HEK293 (cell line): ENCODE measurements at regions not wholly inside any gene's neighbourhood (a gene's known extent, or its start where the extent isn't known, plus 50 kb on each side); places are given as distances from the start of the nearest gene placed in this dataset.

ENCODE experiments used
- CTCF ChIA-PET: fragments of 350-600 bp; formaldehyde crosslinking; extraction: SDS; loops from one replicate; lab custom pipeline; 2021; ENCODE audit warnings: antibody characterized with exemption; lab: Yijun Ruan, JAX
- POLR2A ChIA-PET: fragments of 300-600 bp; formaldehyde crosslinking; extraction: SDS; loops from one replicate; lab custom pipeline; 2020; ENCODE audit warnings: antibody characterized with exemption, inconsistent platforms; lab: Yijun Ruan, JAX
- H3K27ac ChIP-seq: fragments of 200-500 bp; sonication (Bioruptor generic); 2 replicates; pipeline ENCODE4 v1.5.1; 2014; ENCODE audit warnings: low read depth, low read length, control low read depth, inconsistent platforms; ENCODE audit errors: extremely low read depth
- H3K36me3 ChIP-seq, 2 experiments: fragments of 200-500 bp in 1 of 2; sonication (Bioruptor generic) in 1 of 2; 1 replicate in 1 of 2; 2 replicates in 1 of 2; pipeline ENCODE4 v1.5.1; 2014 to 2017; ENCODE audit warnings: inconsistent platforms in 2 of 2, low read length in 2 of 2; ENCODE audit not compliant: control insufficient read depth in 2 of 2, insufficient read depth in 1 of 2
- H3K4me1 ChIP-seq: fragments of 200-500 bp; sonication (Bioruptor generic); 2 replicates; pipeline ENCODE4 v1.5.1; 2014; ENCODE audit warnings: mild to moderate bottlenecking, low read length, inconsistent platforms; ENCODE audit not compliant: control insufficient read depth, insufficient read depth
- H3K4me3 ChIP-seq: 2 replicates; pipeline ENCODE4 v1.5.1; 2011; ENCODE audit warnings: low read depth, mild to moderate bottlenecking, control low read depth, low read length, moderate library complexity
- H3K9me3 ChIP-seq: fragments of 200-500 bp; sonication (Bioruptor generic); 2 replicates; pipeline ENCODE4 v1.5.1; 2014; ENCODE audit warnings: low read depth, low read length, inconsistent platforms; ENCODE audit not compliant: control insufficient read depth, insufficient read depth
- ATF2 ChIP-seq: fragments of 450-650 bp; formaldehyde crosslinking; IDR thresholded peaks from 2 replicates; pipeline ENCODE4 v1.5.1; 2016; ENCODE audit warnings: missing biosample characterization, missing genetic modification characterization, low read depth
- CTCF ChIP-seq: fragments of 450-650 bp; formaldehyde crosslinking; IDR thresholded peaks from 2 replicates; pipeline ENCODE4 v1.5.1; 2016; ENCODE audit warnings: missing biosample characterization, missing genetic modification characterization
- EGR2 ChIP-seq: fragments of 450-650 bp; formaldehyde crosslinking; IDR thresholded peaks from 2 replicates; pipeline ENCODE4 v1.5.1; 2016; ENCODE audit warnings: low read depth, missing biosample characterization, missing genetic modification characterization
- HIC1 ChIP-seq: fragments of 450-650 bp; formaldehyde crosslinking; IDR thresholded peaks from 2 replicates; pipeline ENCODE4 v1.5.1; 2016; ENCODE audit warnings: missing biosample characterization, missing genetic modification characterization
- HOXA7 ChIP-seq: sonication (generic); formaldehyde crosslinking; IDR thresholded peaks from 2 replicates; pipeline ENCODE4 v1.8.1; 2022; ENCODE audit warnings: missing genetic modification reagents, borderline replicate concordance
- PBX3 ChIP-seq: sonication (generic); formaldehyde crosslinking; IDR thresholded peaks from 2 replicates; pipeline ENCODE4 v1.8.1; 2022; ENCODE audit warnings: mild to moderate bottlenecking, moderate library complexity, missing genetic modification reagents
- ZBTB21 ChIP-seq: fragments of 450-650 bp; formaldehyde crosslinking; IDR thresholded peaks from 2 replicates; pipeline ENCODE4 v1.5.1; 2017; ENCODE audit warnings: missing biosample characterization, missing genetic modification characterization
- ZBTB49 ChIP-seq: fragments of 450-650 bp; formaldehyde crosslinking; IDR thresholded peaks from 2 replicates; pipeline ENCODE4 v1.5.1; 2016; ENCODE audit warnings: missing biosample characterization, missing genetic modification characterization, low read depth
- ZNF114 ChIP-seq: fragments of 450-650 bp; formaldehyde crosslinking; IDR thresholded peaks from 2 replicates; pipeline ENCODE4 v1.5.0; 2017; ENCODE audit warnings: missing biosample characterization, missing genetic modification characterization
- ZNF248 ChIP-seq: fragments of 450-650 bp; formaldehyde crosslinking; IDR thresholded peaks from 2 replicates; pipeline ENCODE4 v1.5.1; 2017; ENCODE audit warnings: missing biosample characterization, missing genetic modification characterization
- ZNF302 ChIP-seq: fragments of 450-650 bp; formaldehyde crosslinking; IDR thresholded peaks from 2 replicates; pipeline ENCODE4 v1.5.1; 2016; ENCODE audit warnings: missing biosample characterization, missing genetic modification characterization, low read depth
- ZNF426 ChIP-seq: fragments of 450-650 bp; formaldehyde crosslinking; IDR thresholded peaks from 2 replicates; pipeline ENCODE4 v1.5.1; 2017; ENCODE audit warnings: missing biosample characterization, missing genetic modification characterization, mild to moderate bottlenecking, inconsistent platforms, moderate library complexity
- ZNF473 ChIP-seq: fragments of 450-650 bp; formaldehyde crosslinking; IDR thresholded peaks from 2 replicates; pipeline ENCODE4 v1.5.1; 2017; ENCODE audit warnings: missing biosample characterization, missing genetic modification characterization
- ZNF596 ChIP-seq: fragments of 450-650 bp; IDR thresholded peaks from 2 replicates; pipeline ENCODE4 v1.5.0; 2018; ENCODE audit warnings: missing biosample characterization, mild to moderate bottlenecking, missing genetic modification characterization, moderate library complexity
- ZNF629 ChIP-seq: fragments of 450-650 bp; formaldehyde crosslinking; IDR thresholded peaks from 2 replicates; pipeline ENCODE4 v1.5.1; 2017; ENCODE audit warnings: missing biosample characterization, missing genetic modification characterization
- ZNF785 ChIP-seq: fragments of 450-650 bp; formaldehyde crosslinking; IDR thresholded peaks from 2 replicates; pipeline ENCODE4 v1.5.1; 2016; ENCODE audit warnings: missing biosample characterization, missing genetic modification characterization
- ZSCAN23 ChIP-seq: fragments of 450-650 bp; formaldehyde crosslinking; IDR thresholded peaks from 2 replicates; pipeline ENCODE4 v1.5.1; 2016; ENCODE audit warnings: missing biosample characterization, missing genetic modification characterization
- ZSCAN4 ChIP-seq: fragments of 450-650 bp; formaldehyde crosslinking; IDR thresholded peaks from 2 replicates; pipeline ENCODE4 v1.5.1; 2017; ENCODE audit warnings: missing biosample characterization, missing genetic modification characterization

GRCh38 chr12:91276509-91276908 lies 93.9 kb upstream of the DCN start:
- TF ChIP-seq PBX3 (CRISPR knock-in tag) (no peak), ZSCAN23 (tag by site-specific recombination) (no peak), HOXA7 (CRISPR knock-in tag) (no peak), HIC1 (tag by site-specific recombination) (no peak), ZNF596 (tag by site-specific recombination) (no peak), ZSCAN4 (no peak), ZNF785 (tag by site-specific recombination) (no peak), ATF2 (tag by site-specific recombination) (no peak), ZNF114 (tag by site-specific recombination) (no peak), ZBTB21 (no peak), ZNF426 (tag by site-specific recombination) (no peak), ZNF629 (tag by site-specific recombination) (no peak), ZNF248 (tag by site-specific recombination) (no peak), EGR2 (tag by site-specific recombination) (no peak), ZNF473 (no peak), ZBTB49 (tag by site-specific recombination) (no peak), ZNF302 (no peak), CTCF (tag by site-specific recombination) (no peak)
- H3K4me1 ChIP-seq = no peaks in the 10 kb centered on the region
- no peak overlapping the region for H3K27ac ChIP-seq
- H3K9me3 ChIP-seq = no peaks in the 10 kb centered on the region
- ChIA-PET CTCF (interaction anchor here (0.6 kb wide), 1 partner anchor 233 kb away, joined by 3 read pairs; no protein-coding TSS in a partner anchor), POLR2A (no interaction called here)
- H3K4me3 ChIP-seq = no peak overlapping the region
- no peaks in the 10 kb centered on the region for H3K36me3 ChIP-seq
